SU-DHL-6 (cell line): ENCODE measurements at regions not wholly inside any gene's neighbourhood (a gene's known extent, or its start where the extent isn't known, plus 50 kb on each side); places are given as distances from the start of the nearest gene placed in this dataset.

Experiments used
- EZH2phosphoT487 ChIP-seq: fragments of 200-600 bp; sonication (generic), shearing (Covaris generic); conservative IDR thresholded peaks from 2 replicates; pipeline ENCODE4 v1.6.1; 2018; ENCODE audit warnings: mild to moderate bottlenecking, antibody characterized with exemption, low read length, moderate library complexity, mixed read lengths
- TF ChIP-seq, protein P1 (sequence below): fragments of 200-600 bp; sonication (generic); IDR thresholded peaks from one replicate; pipeline ENCODE4 v1.5.1; 2017; ENCODE audit warnings: antibody characterized with exemption, mild to moderate bottlenecking, low read length, moderate library complexity; ENCODE audit not compliant: insufficient read depth, poor library complexity, severe bottlenecking

DNA sequence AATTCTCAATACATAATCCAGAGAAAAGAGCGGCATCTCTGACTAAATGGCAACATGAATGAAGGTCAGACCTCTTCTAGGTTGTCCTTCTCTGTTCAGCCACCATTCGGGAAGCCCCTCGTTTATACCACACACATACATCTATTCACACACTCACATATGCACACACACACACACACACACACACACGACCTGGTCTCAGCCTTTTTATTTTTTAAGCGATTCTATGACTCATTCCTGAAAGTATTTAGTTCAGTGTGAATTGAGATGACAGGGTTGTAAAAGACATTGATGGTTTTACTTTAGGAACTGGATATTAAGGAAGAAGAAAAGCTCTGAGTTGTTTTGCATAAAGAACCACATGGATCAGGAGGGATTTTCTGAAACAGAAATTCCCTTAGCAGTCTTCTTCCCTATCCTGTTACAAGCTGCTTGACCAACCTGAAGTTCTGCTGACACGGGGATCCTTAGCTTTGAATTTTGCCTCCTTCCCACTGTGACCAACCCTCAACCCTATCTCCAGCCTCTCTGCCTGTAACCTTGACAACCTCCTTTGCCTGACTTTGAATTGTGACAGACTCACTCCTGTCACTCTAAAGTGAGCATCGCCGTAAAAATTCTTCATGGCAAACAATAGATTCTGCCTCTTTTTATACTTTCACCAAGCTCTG is 383.1 kb upstream of the ESRRG start:
- TF ChIP-seq, protein P1, sequence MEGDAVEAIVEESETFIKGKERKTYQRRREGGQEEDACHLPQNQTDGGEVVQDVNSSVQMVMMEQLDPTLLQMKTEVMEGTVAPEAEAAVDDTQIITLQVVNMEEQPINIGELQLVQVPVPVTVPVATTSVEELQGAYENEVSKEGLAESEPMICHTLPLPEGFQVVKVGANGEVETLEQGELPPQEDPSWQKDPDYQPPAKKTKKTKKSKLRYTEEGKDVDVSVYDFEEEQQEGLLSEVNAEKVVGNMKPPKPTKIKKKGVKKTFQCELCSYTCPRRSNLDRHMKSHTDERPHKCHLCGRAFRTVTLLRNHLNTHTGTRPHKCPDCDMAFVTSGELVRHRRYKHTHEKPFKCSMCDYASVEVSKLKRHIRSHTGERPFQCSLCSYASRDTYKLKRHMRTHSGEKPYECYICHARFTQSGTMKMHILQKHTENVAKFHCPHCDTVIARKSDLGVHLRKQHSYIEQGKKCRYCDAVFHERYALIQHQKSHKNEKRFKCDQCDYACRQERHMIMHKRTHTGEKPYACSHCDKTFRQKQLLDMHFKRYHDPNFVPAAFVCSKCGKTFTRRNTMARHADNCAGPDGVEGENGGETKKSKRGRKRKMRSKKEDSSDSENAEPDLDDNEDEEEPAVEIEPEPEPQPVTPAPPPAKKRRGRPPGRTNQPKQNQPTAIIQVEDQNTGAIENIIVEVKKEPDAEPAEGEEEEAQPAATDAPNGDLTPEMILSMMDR = no peak
- TF ChIP-seq EZH2phosphoT487 = no peak
